GM12864 (cell line): ENCODE measurements at regions not wholly inside any gene's neighbourhood (a gene's known extent, or its start where the extent isn't known, plus 50 kb on each side); places are given as distances from the start of the nearest gene placed in this dataset.
"Not testable (repeated sequence)": the region's sequence is repeated elsewhere in the genome, so short reads cannot be mapped to it uniquely, and the experiment has no call there.

Experiments
- DNase-seq: peaks from one replicate; pipeline ENCODE4 v3.0.0-alpha.2; 2011; ENCODE audit warnings: low read depth
- H3K4me3 ChIP-seq: 2 replicates; pipeline ENCODE4 v1.5.1; 2011; ENCODE audit warnings: mild to moderate bottlenecking, low read depth, low read length, control low read depth
- TF ChIP-seq, protein P1 (sequence below): IDR thresholded peaks from 2 replicates; pipeline ENCODE4 v1.5.1; 2011; ENCODE audit warnings: low read depth, mild to moderate bottlenecking, moderate library complexity, low read length, control low read depth, inconsistent platforms; ENCODE audit errors: missing control alignments

DNA sequence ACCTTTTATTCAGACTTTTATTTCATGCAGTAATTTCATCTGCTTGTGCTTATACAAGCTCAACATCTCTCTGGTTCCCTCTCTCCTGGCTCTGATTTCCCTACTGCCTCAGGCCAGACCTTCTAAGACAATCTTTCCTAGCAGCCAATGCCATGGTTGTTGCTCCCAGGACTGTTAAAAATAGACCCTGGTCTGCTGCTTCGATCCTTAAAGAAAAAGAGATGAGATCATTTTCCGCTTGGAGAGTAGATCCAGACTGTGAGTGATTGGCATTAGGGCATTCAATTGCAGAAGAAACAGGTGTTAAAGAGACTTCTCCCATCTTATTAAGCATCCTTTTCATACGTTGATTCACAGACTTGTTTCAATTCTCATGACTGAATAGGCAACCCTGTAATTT is 68.4 kb upstream of the ITGB1 start:
- H3K4me3 ChIP-seq = no peak overlapping the region
- TF ChIP-seq, protein P1, sequence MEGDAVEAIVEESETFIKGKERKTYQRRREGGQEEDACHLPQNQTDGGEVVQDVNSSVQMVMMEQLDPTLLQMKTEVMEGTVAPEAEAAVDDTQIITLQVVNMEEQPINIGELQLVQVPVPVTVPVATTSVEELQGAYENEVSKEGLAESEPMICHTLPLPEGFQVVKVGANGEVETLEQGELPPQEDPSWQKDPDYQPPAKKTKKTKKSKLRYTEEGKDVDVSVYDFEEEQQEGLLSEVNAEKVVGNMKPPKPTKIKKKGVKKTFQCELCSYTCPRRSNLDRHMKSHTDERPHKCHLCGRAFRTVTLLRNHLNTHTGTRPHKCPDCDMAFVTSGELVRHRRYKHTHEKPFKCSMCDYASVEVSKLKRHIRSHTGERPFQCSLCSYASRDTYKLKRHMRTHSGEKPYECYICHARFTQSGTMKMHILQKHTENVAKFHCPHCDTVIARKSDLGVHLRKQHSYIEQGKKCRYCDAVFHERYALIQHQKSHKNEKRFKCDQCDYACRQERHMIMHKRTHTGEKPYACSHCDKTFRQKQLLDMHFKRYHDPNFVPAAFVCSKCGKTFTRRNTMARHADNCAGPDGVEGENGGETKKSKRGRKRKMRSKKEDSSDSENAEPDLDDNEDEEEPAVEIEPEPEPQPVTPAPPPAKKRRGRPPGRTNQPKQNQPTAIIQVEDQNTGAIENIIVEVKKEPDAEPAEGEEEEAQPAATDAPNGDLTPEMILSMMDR = no peak
- DNase-seq = no peak

DNA sequence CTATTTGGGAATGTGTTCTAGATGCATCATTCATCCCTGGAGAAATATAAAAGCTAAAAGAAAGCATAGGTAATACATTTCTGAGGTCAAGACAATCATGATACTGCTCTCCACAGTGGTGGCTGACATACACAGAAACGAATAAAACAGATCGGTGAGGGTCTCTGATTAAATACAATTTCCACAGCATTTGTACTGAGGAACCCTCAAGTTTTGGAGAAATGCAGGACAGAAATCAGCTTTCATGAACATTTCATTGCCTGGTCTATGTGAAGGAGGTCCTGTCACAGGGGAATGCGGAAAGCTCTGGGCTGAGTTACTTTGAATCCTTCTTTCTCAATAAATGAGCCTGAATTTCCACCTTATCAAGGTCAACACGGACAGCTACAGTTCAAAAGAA is 67.9 kb upstream of the ITGB1 start:
- no peak for DNase-seq
- no peak overlapping the region for H3K4me3 ChIP-seq
- TF ChIP-seq, protein P1 = no peak

DNA sequence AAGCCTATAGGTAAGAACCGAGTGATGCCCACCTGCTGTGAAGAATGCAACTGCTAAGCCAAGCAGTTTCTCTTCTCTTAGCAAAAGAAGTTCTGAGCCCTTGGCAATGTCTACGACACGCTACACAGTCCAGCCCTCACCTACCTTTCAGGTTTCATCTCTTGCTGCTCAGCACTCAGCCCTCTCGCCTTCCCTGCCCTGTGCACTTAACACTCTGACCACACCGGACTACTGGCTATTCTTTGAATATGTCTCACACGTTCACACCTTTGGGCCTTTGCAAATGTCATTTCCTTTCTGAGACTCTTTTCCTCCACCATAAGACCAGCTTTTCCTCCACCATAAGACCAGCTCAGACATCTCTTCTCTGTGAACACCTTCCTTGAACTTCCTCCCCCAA is 67.0 kb upstream of the ITGB1 start:
- H3K4me3 ChIP-seq = no peak overlapping the region
- TF ChIP-seq, protein P1 = no peak
- DNase-seq = no peak

DNA sequence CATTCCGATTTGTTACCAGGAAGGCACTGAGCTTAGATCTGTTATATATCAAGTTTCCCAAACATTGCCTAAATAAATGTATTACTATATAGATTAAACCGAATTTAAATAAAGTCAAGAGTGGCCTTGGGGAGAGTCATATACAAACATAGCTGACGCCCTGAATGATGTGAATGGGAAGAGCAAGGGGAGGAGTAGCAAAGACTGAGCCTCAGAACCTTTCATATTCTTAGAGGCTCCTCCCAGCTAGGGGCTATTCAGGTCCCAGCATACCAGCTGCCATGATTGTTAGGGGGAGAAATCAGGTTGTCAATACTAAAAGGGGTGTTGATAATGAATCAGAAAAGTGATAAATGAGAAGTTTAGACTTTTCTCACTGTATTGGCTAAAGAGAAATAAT is 64.7 kb upstream of the ITGB1 start:
- TF ChIP-seq, protein P1 = no peak
- DNase-seq = no peak
- no peak overlapping the region for H3K4me3 ChIP-seq

DNA sequence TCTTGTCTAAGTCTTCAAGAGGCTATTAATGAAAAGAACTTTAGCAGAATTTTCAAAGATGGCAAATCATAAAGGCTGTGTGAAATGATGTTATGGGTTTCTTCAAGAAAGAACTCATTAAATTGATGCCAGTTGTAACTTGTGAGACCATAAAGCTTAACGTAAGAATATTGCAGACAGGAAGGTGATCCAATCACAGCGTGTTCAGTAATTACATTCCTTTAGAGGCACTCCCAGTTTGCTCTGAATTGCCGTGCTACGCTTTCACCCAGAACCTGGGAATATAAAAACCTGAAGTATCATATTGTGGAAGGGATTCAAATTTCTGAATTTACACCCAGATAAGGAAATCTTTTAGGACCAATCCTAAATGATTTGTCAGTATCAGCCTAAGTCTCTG is 64.1 kb upstream of the ITGB1 start:
- H3K4me3 ChIP-seq = no peak overlapping the region
- no peak for DNase-seq
- TF ChIP-seq, protein P1 = no peak

DNA sequence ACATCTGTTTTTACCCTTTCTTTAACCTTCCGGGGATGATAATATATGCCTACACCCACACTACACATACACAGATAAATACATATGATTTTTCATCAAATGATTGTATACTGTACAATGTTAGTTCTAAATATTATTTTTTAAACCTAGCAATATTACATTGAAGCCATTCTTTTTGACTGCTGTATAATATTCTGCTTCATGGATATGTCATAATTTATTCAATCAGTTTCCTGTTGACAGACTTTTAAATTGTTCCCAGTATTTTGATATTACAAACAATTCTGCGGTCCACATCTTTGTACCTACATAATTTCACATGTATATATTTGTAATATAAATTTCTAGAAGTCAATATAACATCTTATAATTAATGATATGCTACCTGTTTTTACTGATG is 59.0 kb upstream of the ITGB1 start:
- TF ChIP-seq, protein P1 = no peak

DNA sequence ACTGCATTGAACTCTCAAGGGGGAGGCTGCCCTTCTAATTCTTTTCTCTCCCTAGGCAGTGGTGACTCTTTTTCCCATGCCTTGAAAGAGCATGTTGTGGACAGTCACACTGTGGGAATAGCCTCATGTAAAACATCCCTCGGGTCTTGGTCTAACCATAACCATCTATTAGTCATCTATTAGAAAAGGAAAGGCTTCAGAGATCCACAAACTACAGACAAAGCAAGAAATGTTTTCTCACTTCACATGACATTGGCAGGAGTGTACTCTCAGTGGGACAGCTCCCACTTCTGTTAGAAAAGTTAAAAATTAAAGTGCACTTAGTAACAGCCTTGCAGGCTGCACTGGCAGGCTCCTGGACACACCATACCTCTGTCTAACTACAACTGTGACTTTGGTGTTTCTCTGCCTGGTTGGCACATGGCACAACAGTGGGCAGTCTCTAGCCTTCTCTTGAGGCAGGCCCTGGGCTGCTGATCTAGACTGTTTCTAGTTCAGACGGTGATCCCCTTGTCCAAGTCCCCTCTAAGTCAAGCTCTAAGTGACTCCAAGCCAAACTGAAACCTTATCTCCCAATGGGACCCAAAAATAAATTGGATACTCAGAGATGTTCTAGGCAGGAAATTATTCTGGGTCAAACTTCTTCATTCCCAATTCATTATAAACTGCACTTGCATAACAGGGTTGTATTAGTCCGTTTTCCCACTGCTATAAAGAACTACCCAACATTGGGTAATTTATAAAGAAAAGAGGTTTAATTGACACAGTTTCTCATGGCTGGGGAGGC is 57.9 kb upstream of the ITGB1 start:
- H3K4me3 ChIP-seq = no peak overlapping the region
- TF ChIP-seq, protein P1 = no peak
- no peak for DNase-seq

More for the DNA sequence above, 59.0 kb upstream of the ITGB1 start:
- no peak for DNase-seq
- no peak overlapping the region for H3K4me3 ChIP-seq

DNA sequence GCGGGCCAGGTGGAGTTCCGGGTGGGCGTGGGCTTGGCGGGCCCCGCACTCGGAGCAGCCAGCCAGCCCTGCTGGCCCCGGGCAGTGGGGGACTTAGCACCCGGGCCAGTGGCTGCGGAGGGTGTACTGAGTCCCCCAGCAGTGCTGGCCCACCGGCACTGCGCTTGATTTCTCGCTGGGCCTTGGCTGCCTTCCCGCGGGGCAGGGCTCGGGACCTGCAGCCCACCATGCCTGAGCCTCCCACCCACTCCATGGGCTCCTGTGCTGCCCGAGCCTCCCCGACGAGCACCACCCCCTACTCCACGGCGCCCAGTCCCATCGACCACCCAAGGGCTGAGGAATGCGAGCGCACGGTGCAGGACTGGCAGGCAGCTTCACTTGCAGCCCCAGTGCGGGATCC is 55.3 kb upstream of the ITGB1 start:
- not testable (repeated sequence) for H3K4me3 ChIP-seq, DNase-seq
